HepG2 (cell line): ENCODE measurements at regions not wholly inside any gene's neighbourhood (a gene's known extent, or its start where the extent isn't known, plus 50 kb on each side); places are given as distances from the start of the nearest gene placed in this dataset.

Experiments
- ATAC-seq: fragments of 200-7000 bp; cut with Tn5 transposase; 3 replicates; pipeline ENCODE4 v1.9.1; 2020; ENCODE audit warnings: mild to moderate bottlenecking, moderate library complexity
- BruUV-seq: library from RNA; stranded (reverse); fragments of 400-500 nt; replicated peaks from 2 replicates; lab custom pipeline; 2021; lab: Mats Ljungman, UMichigan
- CTCF ChIA-PET: fragments of 300-600 bp; formaldehyde crosslinking; extraction: SDS; loops from one replicate; lab custom pipeline; 2021; ENCODE audit warnings: low total read pairs, inconsistent platforms, low intra/inter-chr PET ratio; lab: Yijun Ruan, JAX
- POLR2A ChIA-PET: fragments of 350-600 bp; sonication (Branson Sonifier 250); formaldehyde crosslinking; loops from one replicate; lab custom pipeline; 2020; ENCODE audit warnings: antibody characterized with exemption, inconsistent platforms; lab: Yijun Ruan, JAX
- DNase-seq: peaks from one replicate; pipeline ENCODE4 v3.0.0-alpha.2; 2015; ENCODE audit warnings: low spot score
- FAIRE-seq: peaks from 3 replicates; lab custom pipeline; 2011; peaks lifted over from hg19 to GRCh38; lab: Jason Lieb, UNC
- H2AFZ ChIP-seq: one replicate; pipeline ENCODE4 v1.6.1; 2011; ENCODE audit warnings: low read length, inconsistent platforms
- H3K27ac ChIP-seq: fragments of 300-600 bp; 3 replicates; pipeline ENCODE4 v1.8.0; 2011; ENCODE audit warnings: mixed run types, mild to moderate bottlenecking, mixed read lengths, low read length, inconsistent platforms; ENCODE audit not compliant: insufficient read depth; ENCODE audit errors: extremely low read length
- H3K27me3 ChIP-seq, 2 experiments: fragments of 200-600 bp in 1 of 2; 2 replicates in 1 of 2; 3 replicates in 1 of 2; pipeline versions ENCODE4 v1.6.0 to v1.8.0; 2011; ENCODE audit warnings: low read length in 2 of 2, mild to moderate bottlenecking in 2 of 2, moderate library complexity in 2 of 2, inconsistent platforms in 1 of 2; ENCODE audit not compliant: insufficient read depth in 2 of 2, control insufficient read depth in 1 of 2
- H3K36me3 ChIP-seq, 2 experiments: fragments of 200-600 bp in 1 of 2; replicated peaks in 1 of 2; 2 replicates in 1 of 2; 3 replicates in 1 of 2; pipeline versions ENCODE4 v1.5.1 to v1.8.0; 2011; ENCODE audit warnings: low read length in 2 of 2, inconsistent platforms in 1 of 2; ENCODE audit not compliant: insufficient read depth in 2 of 2, control insufficient read depth in 1 of 2
- H3K4me1 ChIP-seq: 2 replicates; pipeline ENCODE4 v1.5.1; 2012; ENCODE audit warnings: low read length, inconsistent platforms; ENCODE audit not compliant: insufficient read depth
- H3K4me2 ChIP-seq: 2 replicates; pipeline ENCODE4 v1.6.0; 2011; ENCODE audit warnings: low read depth, low read length, inconsistent platforms
- H3K4me3 ChIP-seq, 3 experiments: fragments of 200-600 bp in 1 of 3; sonication (generic), shearing (Covaris generic) in 1 of 3; replicated peaks in 1 of 3; 2 replicates each; pipeline ENCODE4 v1.5.1; 2011 to 2016; ENCODE audit warnings: low read length in 3 of 3, inconsistent platforms in 2 of 3, low read depth in 2 of 3, mild to moderate bottlenecking in 2 of 3, control low read depth in 1 of 3, mixed read lengths in 1 of 3; ENCODE audit not compliant: insufficient read depth in 1 of 3
- H3K79me2 ChIP-seq: one replicate; pipeline ENCODE4 v1.6.1; 2011; ENCODE audit warnings: low read length, inconsistent platforms; ENCODE audit not compliant: insufficient read depth
- H3K9ac ChIP-seq: 2 replicates; pipeline ENCODE4 v1.6.0; 2011; ENCODE audit warnings: mild to moderate bottlenecking, low read depth, low read length, inconsistent platforms; ENCODE audit not compliant: insufficient read depth
- H3K9me3 ChIP-seq: 2 replicates; pipeline ENCODE4 v1.5.1; 2012; ENCODE audit warnings: mild to moderate bottlenecking, low read length
- H4K20me1 ChIP-seq: 2 replicates; pipeline ENCODE4 v1.6.0; 2011; ENCODE audit warnings: inconsistent platforms, mild to moderate bottlenecking, low read length, moderate library complexity; ENCODE audit not compliant: insufficient read depth
- BRCA1 ChIP-seq: sonication (generic); formaldehyde crosslinking; IDR thresholded peaks from 2 replicates; pipeline ENCODE4 v1.4.0; 2020; ENCODE audit warnings: missing genetic modification reagents
- CAMTA2 ChIP-seq: sonication (generic); formaldehyde crosslinking; IDR thresholded peaks from 2 replicates; pipeline ENCODE4 v1.4.0; 2020; ENCODE audit warnings: mild to moderate bottlenecking, missing genetic modification reagents, borderline replicate concordance
- DZIP1 ChIP-seq: sonication (generic); formaldehyde crosslinking; IDR thresholded peaks from 2 replicates; pipeline ENCODE4 v1.5.0; 2020; ENCODE audit warnings: mild to moderate bottlenecking, missing genetic modification reagents
- KDM4B ChIP-seq: sonication (generic); formaldehyde crosslinking; IDR thresholded peaks from 2 replicates; pipeline ENCODE4 v1.4.0; 2020; ENCODE audit warnings: missing genetic modification reagents
- MLLT10 ChIP-seq: sonication (generic); formaldehyde crosslinking; IDR thresholded peaks from 2 replicates; pipeline ENCODE4 v1.4.0; 2020; ENCODE audit warnings: missing genetic modification reagents
- MYNN ChIP-seq: sonication (generic); formaldehyde crosslinking; IDR thresholded peaks from 2 replicates; pipeline ENCODE4 v1.4.0; 2020; ENCODE audit warnings: mild to moderate bottlenecking, low read depth, missing genetic modification reagents
- TCF12 ChIP-seq, 2 experiments: fragments of 450-650 bp in 1 of 2; sonication (generic) in 1 of 2; formaldehyde crosslinking in 1 of 2; IDR thresholded peaks; 2 replicates each; pipeline versions ENCODE4 v1.6.1 to v1.8.0; 2017 to 2022; ENCODE audit warnings: antibody characterized with exemption in 1 of 2, mild to moderate bottlenecking in 1 of 2, missing genetic modification reagents in 1 of 2, moderate library complexity in 1 of 2
- ZMYM3 ChIP-seq: sonication (generic); formaldehyde crosslinking; IDR thresholded peaks from 2 replicates; pipeline ENCODE4 v1.5.1; 2020; ENCODE audit warnings: mild to moderate bottlenecking, missing genetic modification reagents
- ZNF143 ChIP-seq: sonication (generic); formaldehyde crosslinking; IDR thresholded peaks from 2 replicates; pipeline ENCODE4 v1.4.0; 2020; ENCODE audit warnings: missing genetic modification reagents
- ZNF296 ChIP-seq: sonication (generic); formaldehyde crosslinking; conservative IDR thresholded peaks from 2 replicates; pipeline ENCODE4 v1.5.0; 2020; ENCODE audit warnings: mild to moderate bottlenecking, missing genetic modification reagents
- ZNF749 ChIP-seq: sonication (generic); formaldehyde crosslinking; IDR thresholded peaks from 2 replicates; pipeline ENCODE4 v1.8.0; 2022; ENCODE audit warnings: mild to moderate bottlenecking, missing genetic modification reagents, moderate library complexity, borderline replicate concordance
- ZNF879 ChIP-seq: sonication (generic); formaldehyde crosslinking; IDR thresholded peaks from 2 replicates; pipeline ENCODE4 v1.8.1; 2023; ENCODE audit warnings: missing genetic modification reagents
- ZNF891 ChIP-seq: sonication (generic); formaldehyde crosslinking; IDR thresholded peaks from 2 replicates; pipeline ENCODE4 v1.5.0; 2020; ENCODE audit warnings: mild to moderate bottlenecking, missing genetic modification reagents
- WGBS: methylation state at CpG from one replicate; pipeline ENCODE4 v1.1.6; 2017; ENCODE audit warnings: low lambda C conversion rate; 5-methylcytosine and 5-hydroxymethylcytosine counted together
- in situ Hi-C: cut with HindIII; loops from 2 replicates; pipeline ENCODE4 v1.10.0; 2017; ENCODE audit warnings: low pct_unique_long_range_greater_than_20kb; ENCODE audit not compliant: extremely low pct_ligation_motif_present
- intact Hi-C: fragments of 100-400 bp; cut with micrococcal nuclease; formaldehyde crosslinking; loops from one replicate; pipeline ENCODE4 v1.10.0; 2022; ENCODE audit not compliant: unreplicated experiment
- TF ChIP-seq, protein P1 (sequence below): sonication (generic); formaldehyde crosslinking; IDR thresholded peaks from 2 replicates; pipeline ENCODE4 v1.4.0; 2020; ENCODE audit warnings: missing genetic modification reagents, mild to moderate bottlenecking, borderline replicate concordance
- TF ChIP-seq, protein P2 (sequence below): sonication (generic); formaldehyde crosslinking; conservative IDR thresholded peaks from 2 replicates; pipeline ENCODE4 v1.8.1; 2023; ENCODE audit warnings: missing genetic modification reagents

GRCh38 chr4:133355633-133356032 lies 206.5 kb downstream of the PCDH10 start:
- peak; percentile 0 for DNase-seq
- no peaks in the 10 kb centered on the region for H3K4me1 ChIP-seq
- CTCF ChIA-PET, result no interaction called here
- H3K4me3 ChIP-seq, result no peak overlapping the region
- intact Hi-C loops (no loop called here), in situ Hi-C loops (no loop called here)
- H3K4me2 ChIP-seq, result no peak overlapping the region
- H3K27ac ChIP-seq, result no peak overlapping the region
- no TSS peak for BruUV-seq
- POLR2A ChIA-PET, result no interaction called here
- H3K36me3 ChIP-seq, result no peaks in the 10 kb centered on the region
- H3K9me3 ChIP-seq, result no peaks in the 10 kb centered on the region
- H3K79me2 ChIP-seq, result no peaks in the 10 kb centered on the region
- TF ChIP-seq BRCA1 (CRISPR knock-in tag), result no peak
- TF ChIP-seq ZNF749 (CRISPR knock-in tag), result no peak
- TF ChIP-seq MLLT10, result no peak
- TF ChIP-seq TCF12 (IDR thresholded peaks at IDR 0.05), result no peak
- no peak for TF ChIP-seq TCF12 (CRISPR knock-in tag; IDR thresholded peaks at IDR 0.05)
- no peak for TF ChIP-seq CAMTA2 (CRISPR knock-in tag)
- TF ChIP-seq KDM4B (CRISPR knock-in tag), result no peak
- no peak for TF ChIP-seq ZNF296 (CRISPR knock-in tag)
- TF ChIP-seq DZIP1 (CRISPR knock-in tag), result no peak
- TF ChIP-seq, protein P1, sequence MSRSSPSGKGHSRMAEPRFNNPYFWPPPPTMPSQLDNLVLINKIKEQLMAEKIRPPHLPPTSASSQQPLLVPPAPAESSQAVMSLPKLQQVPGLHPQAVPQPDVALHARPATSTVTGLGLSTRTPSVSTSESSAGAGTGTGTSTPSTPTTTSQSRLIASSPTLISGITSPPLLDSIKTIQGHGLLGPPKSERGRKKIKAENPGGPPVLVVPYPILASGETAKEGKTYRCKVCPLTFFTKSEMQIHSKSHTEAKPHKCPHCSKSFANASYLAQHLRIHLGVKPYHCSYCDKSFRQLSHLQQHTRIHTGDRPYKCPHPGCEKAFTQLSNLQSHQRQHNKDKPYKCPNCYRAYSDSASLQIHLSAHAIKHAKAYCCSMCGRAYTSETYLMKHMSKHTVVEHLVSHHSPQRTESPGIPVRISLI (CRISPR knock-in tag), result no peak
- no peak for TF ChIP-seq ZNF891 (CRISPR knock-in tag)
- TF ChIP-seq ZNF143 (CRISPR knock-in tag), result no peak
- no peak for TF ChIP-seq ZMYM3
- TF ChIP-seq MYNN (CRISPR knock-in tag), result no peak
- no peak for TF ChIP-seq ZNF879
- TF ChIP-seq, protein P2, sequence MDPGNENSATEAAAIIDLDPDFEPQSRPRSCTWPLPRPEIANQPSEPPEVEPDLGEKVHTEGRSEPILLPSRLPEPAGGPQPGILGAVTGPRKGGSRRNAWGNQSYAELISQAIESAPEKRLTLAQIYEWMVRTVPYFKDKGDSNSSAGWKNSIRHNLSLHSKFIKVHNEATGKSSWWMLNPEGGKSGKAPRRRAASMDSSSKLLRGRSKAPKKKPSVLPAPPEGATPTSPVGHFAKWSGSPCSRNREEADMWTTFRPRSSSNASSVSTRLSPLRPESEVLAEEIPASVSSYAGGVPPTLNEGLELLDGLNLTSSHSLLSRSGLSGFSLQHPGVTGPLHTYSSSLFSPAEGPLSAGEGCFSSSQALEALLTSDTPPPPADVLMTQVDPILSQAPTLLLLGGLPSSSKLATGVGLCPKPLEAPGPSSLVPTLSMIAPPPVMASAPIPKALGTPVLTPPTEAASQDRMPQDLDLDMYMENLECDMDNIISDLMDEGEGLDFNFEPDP (CRISPR knock-in tag), result no peak
- no peak overlapping the region for H2AFZ ChIP-seq
- 34% methylated on average over 3 of the region's 3 CpGs for WGBS
- H4K20me1 ChIP-seq, result no peaks in the 10 kb centered on the region
- FAIRE-seq, result no peak
- no peak for ATAC-seq
- no peak overlapping the region for H3K9ac ChIP-seq
- H3K27me3 ChIP-seq, result no peaks in the 10 kb centered on the region
